AG10803 (cell line): ENCODE measurements at regions not wholly inside any gene's neighbourhood (a gene's known extent, or its start where the extent isn't known, plus 50 kb on each side); places are given as distances from the start of the nearest gene placed in this dataset.

Source experiments
- DNase-seq: peaks from one replicate; pipeline ENCODE4 v3.0.0; 2010; ENCODE audit warnings: low read depth
- H3K4me3 ChIP-seq: 2 replicates; pipeline ENCODE4 v1.5.1; 2011; ENCODE audit warnings: mild to moderate bottlenecking, low read length, control low read depth
- CTCF ChIP-seq: conservative IDR thresholded peaks from 2 replicates; pipeline ENCODE4 v1.5.1; 2011; ENCODE audit warnings: mild to moderate bottlenecking, low read length, control low read depth, inconsistent platforms

- TF ChIP-seq CTCF = no peak
- no peak for DNase-seq
- no peak overlapping the region for H3K4me3 ChIP-seq
Observed at GRCh38 chr2:45259547-45260160, 250.4 kb upstream of the SIX2 start.

- TF ChIP-seq CTCF = no peak
- no peak overlapping the region for H3K4me3 ChIP-seq
- DNase-seq = no peak
Observed at GRCh38 chr2:45259138-45259537, 249.9 kb upstream of the SIX2 start.

- H3K4me3 ChIP-seq = no peak overlapping the region
- no peak for DNase-seq
- no peak for TF ChIP-seq CTCF
Observed at GRCh38 chr2:45258311-45258710, 249.1 kb upstream of the SIX2 start.

GRCh38 chr2:45257820-45258219, 248.6 kb upstream of the SIX2 start:
- DNase-seq = no peak
- no peak overlapping the region for H3K4me3 ChIP-seq
- TF ChIP-seq CTCF = no peak

- DNase-seq = no peak
- TF ChIP-seq CTCF = no peak
- no peak overlapping the region for H3K4me3 ChIP-seq
Observed at GRCh38 chr2:45256867-45257641, 247.8 kb upstream of the SIX2 start.

- no peak for TF ChIP-seq CTCF
- peak; percentile 51 for DNase-seq
- H3K4me3 ChIP-seq = no peak overlapping the region
Observed at GRCh38 chr2:45256173-45256866, 247.1 kb upstream of the SIX2 start.
